Activated naive CD8-positive, alpha-beta T cell treated with anti-CD3 and anti-CD28 coated beads, Interleukin-2, amount 10 ng/mL, durations not matched to agents 7 days and 5 days (primary cell): ENCODE measurements at regions not wholly inside any gene's neighbourhood (a gene's known extent, or its start where the extent isn't known, plus 50 kb on each side); places are given as distances from the start of the nearest gene placed in this dataset.

ENCODE experiments used
- ATAC-seq: fragments of 150-1000 bp; cut with Tn5 transposase; one replicate; pipeline ENCODE4 v1.10.0; 2021; ENCODE audit warnings: low read depth, moderate library complexity
- POLR2A ChIA-PET: fragments of 350-600 bp; sonication (Branson Sonifier 250); formaldehyde crosslinking; loops from one replicate; lab custom pipeline; 2021; ENCODE audit warnings: antibody characterized with exemption; lab: Charles Lee
- DNase-seq: peaks from one replicate; pipeline ENCODE4 v3.0.0; 2021
- H3K27ac Mint-ChIP-seq: one replicate; pipeline ENCODE4 v1.8.0; 2022; ENCODE audit warnings: mild to moderate bottlenecking, mixed read lengths
- H3K27me3 Mint-ChIP-seq: one replicate; pipeline ENCODE4 v1.8.0; 2022; ENCODE audit warnings: mild to moderate bottlenecking, moderate library complexity, mixed read lengths
- H3K36me3 Mint-ChIP-seq: one replicate; pipeline ENCODE4 v1.8.0; 2021; ENCODE audit warnings: mild to moderate bottlenecking, mixed read lengths
- H3K4me1 Mint-ChIP-seq: one replicate; pipeline ENCODE4 v1.8.0; 2021; ENCODE audit warnings: mixed read lengths
- H3K4me3 Mint-ChIP-seq: one replicate; pipeline ENCODE4 v1.8.0; 2022; ENCODE audit warnings: mild to moderate bottlenecking, moderate library complexity, mixed read lengths
- H3K9me3 Mint-ChIP-seq: one replicate; pipeline ENCODE4 v1.8.0; 2021; ENCODE audit warnings: mixed read lengths

GRCh38 chr2:120863146-120863545 is 127.5 kb downstream of the GLI2 start:
- no peak for DNase-seq
- Mint-ChIP-seq H3K9me3 (no peaks in the 10 kb centered on the region), H3K27me3 (peaks cover 23% of the 10 kb centered on the region), H3K4me3 (no peak overlapping the region), H3K4me1 (no peaks in the 10 kb centered on the region), H3K27ac (no peak overlapping the region), H3K36me3 (no peaks in the 10 kb centered on the region)
- POLR2A ChIA-PET, result no interaction called here
- no peak for ATAC-seq

- H3K4me3 Mint-ChIP-seq, result no peak overlapping the region
- no peak overlapping the region for H3K27ac Mint-ChIP-seq
- DNase-seq (no peak), ATAC-seq (no peak)
- no peaks in the 10 kb centered on the region for H3K36me3 Mint-ChIP-seq
- H3K4me1 Mint-ChIP-seq, result no peaks in the 10 kb centered on the region
- peaks cover 29% of the 10 kb centered on the region for H3K27me3 Mint-ChIP-seq
- no peaks in the 10 kb centered on the region for H3K9me3 Mint-ChIP-seq
- POLR2A ChIA-PET, result no interaction called here
Measured at GRCh38 chr2:120863661-120864320, 128.1 kb downstream of the GLI2 start.

GRCh38 chr2:120864981-120865380 is 129.3 kb downstream of the GLI2 start:
- ATAC-seq, result no peak
- no peaks in the 10 kb centered on the region for H3K4me1 Mint-ChIP-seq
- H3K36me3 Mint-ChIP-seq, result no peaks in the 10 kb centered on the region
- no peak overlapping the region for H3K27ac Mint-ChIP-seq
- no peak overlapping the region for H3K4me3 Mint-ChIP-seq
- no peaks in the 10 kb centered on the region for H3K9me3 Mint-ChIP-seq
- POLR2A ChIA-PET, result no interaction called here
- DNase-seq, result no peak
- H3K27me3 Mint-ChIP-seq, result peaks cover 35% of the 10 kb centered on the region

GRCh38 chr2:120865656-120866055 is 130.0 kb downstream of the GLI2 start:
- H3K4me3 Mint-ChIP-seq, result no peak overlapping the region
- H3K27ac Mint-ChIP-seq, result no peak overlapping the region
- H3K9me3 Mint-ChIP-seq, result no peaks in the 10 kb centered on the region
- ATAC-seq (no peak), DNase-seq (no peak)
- POLR2A ChIA-PET, result no interaction called here
- H3K27me3 Mint-ChIP-seq, result peaks cover 35% of the 10 kb centered on the region
- H3K4me1 Mint-ChIP-seq, result no peaks in the 10 kb centered on the region
- H3K36me3 Mint-ChIP-seq, result no peaks in the 10 kb centered on the region

- Mint-ChIP-seq H3K9me3 (no peaks in the 10 kb centered on the region), H3K4me1 (no peaks in the 10 kb centered on the region), H3K36me3 (no peaks in the 10 kb centered on the region), H3K27ac (no peak overlapping the region), H3K4me3 (no peak overlapping the region), H3K27me3 (peaks cover 35% of the 10 kb centered on the region)
- DNase-seq (no peak), ATAC-seq (no peak)
- POLR2A ChIA-PET, result interaction anchor here (0.5 kb wide), 1 partner anchor 50 kb away, joined by 3 read pairs; no protein-coding TSS in a partner anchor
Measured at GRCh38 chr2:120866071-120866470, 130.4 kb downstream of the GLI2 start.

- H3K36me3 Mint-ChIP-seq, result no peaks in the 10 kb centered on the region
- ATAC-seq, result no peak
- no peak for DNase-seq
- no peak overlapping the region for H3K27ac Mint-ChIP-seq
- H3K4me3 Mint-ChIP-seq, result no peak overlapping the region
- H3K4me1 Mint-ChIP-seq, result no peaks in the 10 kb centered on the region
- POLR2A ChIA-PET, result interaction anchor here (0.5 kb wide), 1 partner anchor 51 kb away, joined by 3 read pairs; no protein-coding TSS in a partner anchor
- H3K27me3 Mint-ChIP-seq, result peaks cover 35% of the 10 kb centered on the region
- no peaks in the 10 kb centered on the region for H3K9me3 Mint-ChIP-seq
Measured at GRCh38 chr2:120866483-120867140, 130.9 kb downstream of the GLI2 start.

- POLR2A ChIA-PET, result no interaction called here
- no peaks in the 10 kb centered on the region for H3K4me1 Mint-ChIP-seq
- H3K4me3 Mint-ChIP-seq, result no peak overlapping the region
- H3K27ac Mint-ChIP-seq, result no peak overlapping the region
- peaks cover 35% of the 10 kb centered on the region for H3K27me3 Mint-ChIP-seq
- H3K36me3 Mint-ChIP-seq, result no peaks in the 10 kb centered on the region
- H3K9me3 Mint-ChIP-seq, result no peaks in the 10 kb centered on the region
- DNase-seq (no peak), ATAC-seq (no peak)
Measured at GRCh38 chr2:120867290-120868241, 131.9 kb downstream of the GLI2 start.

- Mint-ChIP-seq H3K4me3 (no peak overlapping the region), H3K27me3 (peaks cover 35% of the 10 kb centered on the region), H3K4me1 (no peaks in the 10 kb centered on the region), H3K36me3 (no peaks in the 10 kb centered on the region), H3K27ac (no peak overlapping the region), H3K9me3 (no peaks in the 10 kb centered on the region)
- POLR2A ChIA-PET, result no interaction called here
- no peak for ATAC-seq
- DNase-seq, result no peak
Measured at GRCh38 chr2:120868366-120868765, 132.7 kb downstream of the GLI2 start.

- Mint-ChIP-seq H3K4me1 (no peaks in the 10 kb centered on the region), H3K27me3 (peaks cover 30% of the 10 kb centered on the region), H3K27ac (no peak overlapping the region), H3K4me3 (no peak overlapping the region), H3K36me3 (no peaks in the 10 kb centered on the region), H3K9me3 (no peaks in the 10 kb centered on the region)
- DNase-seq, result no peak
- no peak for ATAC-seq
- POLR2A ChIA-PET, result no interaction called here
Measured at GRCh38 chr2:120869036-120869729, 133.5 kb downstream of the GLI2 start.

GRCh38 chr2:120869730-120870466 is 134.2 kb downstream of the GLI2 start:
- Mint-ChIP-seq H3K4me3 (no peak overlapping the region), H3K27ac (no peak overlapping the region), H3K9me3 (no peaks in the 10 kb centered on the region), H3K36me3 (no peaks in the 10 kb centered on the region), H3K27me3 (peaks cover 30% of the 10 kb centered on the region), H3K4me1 (no peaks in the 10 kb centered on the region)
- no peak for DNase-seq
- no peak for ATAC-seq
- POLR2A ChIA-PET, result no interaction called here

GRCh38 chr2:120870467-120870788 is 134.8 kb downstream of the GLI2 start:
- Mint-ChIP-seq H3K9me3 (no peaks in the 10 kb centered on the region), H3K4me3 (no peak overlapping the region), H3K27ac (no peak overlapping the region), H3K36me3 (no peaks in the 10 kb centered on the region), H3K4me1 (no peaks in the 10 kb centered on the region), H3K27me3 (peaks cover 30% of the 10 kb centered on the region)
- no peak for DNase-seq
- no peak for ATAC-seq
- POLR2A ChIA-PET, result no interaction called here

- ATAC-seq, result no peak
- no peaks in the 10 kb centered on the region for H3K36me3 Mint-ChIP-seq
- H3K9me3 Mint-ChIP-seq, result no peaks in the 10 kb centered on the region
- no peaks in the 10 kb centered on the region for H3K4me1 Mint-ChIP-seq
- peaks cover 27% of the 10 kb centered on the region for H3K27me3 Mint-ChIP-seq
- H3K4me3 Mint-ChIP-seq, result no peak overlapping the region
- no peak for DNase-seq
- H3K27ac Mint-ChIP-seq, result no peak overlapping the region
- POLR2A ChIA-PET, result no interaction called here
Measured at GRCh38 chr2:120871016-120871635, 135.5 kb downstream of the GLI2 start.
